ENCODE measurements at regions not wholly inside any gene's neighbourhood (a gene's known extent, or its start where the extent isn't known, plus 50 kb on each side); places are given as distances from the start of the nearest gene placed in this dataset.

DNA sequence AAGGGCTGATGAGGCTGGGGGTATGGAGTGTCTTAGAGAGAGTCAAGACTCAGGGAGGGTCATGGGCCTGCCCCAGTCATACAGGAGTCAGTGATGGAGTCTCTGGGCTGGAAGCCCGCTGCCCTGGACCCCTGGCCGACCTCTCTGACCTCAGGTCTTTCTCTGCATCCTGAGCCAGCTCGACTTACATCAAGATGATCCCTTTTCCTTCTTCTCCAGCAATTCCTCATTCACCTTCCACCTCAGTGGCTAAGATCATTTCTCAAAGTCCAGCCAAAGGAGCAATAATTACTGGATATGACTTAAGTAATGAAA lies 308.6 kb downstream of the MATN1 start:
- TF ChIP-seq, protein P1, sequence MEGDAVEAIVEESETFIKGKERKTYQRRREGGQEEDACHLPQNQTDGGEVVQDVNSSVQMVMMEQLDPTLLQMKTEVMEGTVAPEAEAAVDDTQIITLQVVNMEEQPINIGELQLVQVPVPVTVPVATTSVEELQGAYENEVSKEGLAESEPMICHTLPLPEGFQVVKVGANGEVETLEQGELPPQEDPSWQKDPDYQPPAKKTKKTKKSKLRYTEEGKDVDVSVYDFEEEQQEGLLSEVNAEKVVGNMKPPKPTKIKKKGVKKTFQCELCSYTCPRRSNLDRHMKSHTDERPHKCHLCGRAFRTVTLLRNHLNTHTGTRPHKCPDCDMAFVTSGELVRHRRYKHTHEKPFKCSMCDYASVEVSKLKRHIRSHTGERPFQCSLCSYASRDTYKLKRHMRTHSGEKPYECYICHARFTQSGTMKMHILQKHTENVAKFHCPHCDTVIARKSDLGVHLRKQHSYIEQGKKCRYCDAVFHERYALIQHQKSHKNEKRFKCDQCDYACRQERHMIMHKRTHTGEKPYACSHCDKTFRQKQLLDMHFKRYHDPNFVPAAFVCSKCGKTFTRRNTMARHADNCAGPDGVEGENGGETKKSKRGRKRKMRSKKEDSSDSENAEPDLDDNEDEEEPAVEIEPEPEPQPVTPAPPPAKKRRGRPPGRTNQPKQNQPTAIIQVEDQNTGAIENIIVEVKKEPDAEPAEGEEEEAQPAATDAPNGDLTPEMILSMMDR (IDR thresholded peaks at IDR 0.05; ENCODE audit: low read depth, low read length, missing control alignments), result no peak
- DNase-seq (ENCODE audit: low read depth), result no peak
- no peak overlapping the region for H3K4me3 ChIP-seq (ENCODE audit: low read depth, low read length)

DNA sequence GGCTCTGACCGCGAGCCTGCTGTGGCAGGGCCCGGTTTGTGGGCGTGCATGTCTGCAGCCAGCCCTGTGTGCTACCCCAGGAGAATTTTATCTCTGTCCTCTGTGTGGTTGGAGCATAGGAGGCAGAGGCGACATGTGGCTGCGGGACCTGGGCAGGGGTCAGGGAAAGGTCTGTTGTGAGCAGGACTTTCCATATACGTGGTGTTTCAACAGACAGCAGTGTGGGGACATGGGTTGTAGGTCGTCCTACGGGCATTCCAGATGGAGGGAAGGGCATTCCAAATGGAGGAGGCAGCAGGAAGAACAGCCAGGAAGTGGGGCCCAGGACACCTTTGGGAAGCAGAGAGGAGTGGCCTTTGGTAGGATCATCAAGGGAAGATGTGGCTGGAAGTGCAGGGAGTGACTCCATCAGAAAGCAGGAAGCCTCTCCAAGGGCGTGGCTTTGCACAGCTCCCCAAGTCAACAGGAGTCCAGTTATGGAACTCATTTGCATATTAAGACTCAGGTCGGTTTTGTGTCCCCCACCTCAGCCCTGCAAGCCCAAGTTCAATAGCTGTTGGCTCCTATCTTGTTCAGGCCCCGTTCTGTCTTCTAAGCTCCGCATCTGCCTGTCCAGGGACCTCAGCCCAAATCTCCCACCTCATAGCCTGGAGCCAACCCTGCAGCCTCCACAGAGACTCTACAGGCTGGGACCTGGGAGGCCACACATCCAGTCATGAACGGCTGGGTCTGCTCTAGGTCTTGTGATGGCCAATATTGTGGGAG lies 309.1 kb downstream of the MATN1 start:
- TF ChIP-seq, protein P1 (IDR thresholded peaks at IDR 0.05; ENCODE audit: low read depth, low read length, missing control alignments), result no peak
- DNase-seq (ENCODE audit: low read depth), result no peak

DNA sequence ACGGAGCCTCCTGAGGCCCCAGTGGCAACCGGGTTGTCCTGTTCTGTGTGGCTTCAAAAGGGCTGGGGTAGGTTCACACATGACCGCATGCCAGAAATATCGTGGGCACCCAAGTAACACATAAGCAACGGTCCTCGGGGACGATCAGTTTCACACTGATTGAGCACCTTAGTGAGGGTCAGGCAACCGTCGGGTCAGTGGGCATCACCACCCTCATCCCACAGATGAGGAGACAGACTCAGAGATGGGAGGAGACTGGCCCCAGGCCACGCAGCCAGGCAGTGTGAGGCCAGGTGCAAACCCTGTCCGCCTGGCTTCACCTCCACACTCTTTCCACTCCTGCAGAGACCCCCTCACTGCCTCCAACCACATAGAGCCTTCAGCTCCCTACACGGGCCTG lies 309.8 kb downstream of the MATN1 start:
- TF ChIP-seq, protein P1 (IDR thresholded peaks at IDR 0.05; ENCODE audit: low read depth, low read length, missing control alignments), result no peak
- H3K4me3 ChIP-seq (ENCODE audit: low read depth, low read length), result no peak overlapping the region
- no peak for DNase-seq (ENCODE audit: low read depth)

More for the DNA sequence above, 309.1 kb downstream of the MATN1 start:
- H3K4me3 ChIP-seq (ENCODE audit: low read depth, low read length), result no peak overlapping the region

DNA sequence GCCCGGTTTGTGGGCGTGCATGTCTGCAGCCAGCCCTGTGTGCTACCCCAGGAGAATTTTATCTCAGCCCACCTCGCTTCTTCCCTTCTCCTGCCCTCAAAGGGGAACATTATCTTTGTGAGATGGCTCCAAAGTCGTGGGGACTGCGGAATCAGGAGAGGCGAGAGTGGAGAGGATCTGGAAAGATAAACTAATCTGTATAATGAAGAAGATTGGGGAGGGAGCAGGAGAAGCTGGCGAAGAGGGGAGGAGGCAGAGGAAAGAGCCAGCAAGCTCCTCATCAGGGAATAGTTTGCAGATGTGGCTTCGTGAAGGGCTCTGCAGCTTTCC lies 310.3 kb downstream of the MATN1 start:
- TF ChIP-seq, protein P1 (IDR thresholded peaks at IDR 0.05; ENCODE audit: low read depth, low read length, missing control alignments), result no peak
- no peak overlapping the region for H3K4me3 ChIP-seq (ENCODE audit: low read depth, low read length)
- no peak for DNase-seq (ENCODE audit: low read depth)

DNA sequence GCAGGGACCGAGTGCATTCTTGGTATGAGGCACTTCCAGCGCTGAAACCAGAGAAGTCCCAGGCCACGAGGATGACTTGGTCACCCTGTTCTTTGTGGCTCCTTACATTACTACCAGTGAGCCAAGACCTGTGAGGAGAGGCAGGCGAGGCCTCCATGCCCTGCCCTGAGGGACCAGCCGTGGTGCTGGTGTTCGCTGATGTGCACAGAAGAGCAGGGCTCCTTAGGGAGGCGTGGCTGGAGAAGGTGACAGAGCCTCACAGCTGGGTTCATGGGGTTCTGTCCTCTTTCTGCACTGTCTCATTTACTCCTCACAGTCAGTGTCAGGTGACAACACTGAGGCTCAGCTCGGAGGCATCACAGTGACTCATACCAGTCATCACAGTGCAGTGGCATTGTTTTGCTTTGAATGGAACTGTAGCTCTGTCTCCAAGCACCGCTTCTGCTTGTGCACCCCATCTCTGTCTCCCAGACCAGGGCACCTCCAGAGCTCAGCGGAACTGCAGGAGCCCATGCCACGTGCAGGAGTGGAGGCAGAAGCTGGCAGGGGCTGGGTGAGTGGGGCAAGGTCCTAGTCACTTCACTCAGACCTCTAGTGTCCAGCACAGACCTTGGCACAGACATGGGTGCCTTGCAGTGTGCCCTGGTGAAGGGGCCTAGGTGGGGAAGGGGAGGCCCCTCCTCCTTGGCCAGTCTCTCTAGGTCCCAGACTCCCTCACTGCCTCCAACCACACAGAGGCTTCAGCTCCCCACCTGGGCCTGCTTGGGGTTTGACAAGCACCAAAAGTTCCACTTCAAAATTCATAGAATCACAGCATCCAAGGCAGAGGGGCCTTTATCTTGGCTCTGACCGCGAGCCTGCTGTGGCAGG lies 310.9 kb downstream of the MATN1 start:
- TF ChIP-seq, protein P1 (IDR thresholded peaks at IDR 0.05; ENCODE audit: low read depth, low read length, missing control alignments), result no peak
- no peak for DNase-seq (ENCODE audit: low read depth)
- H3K4me3 ChIP-seq (ENCODE audit: low read depth, low read length), result no peak overlapping the region

DNA sequence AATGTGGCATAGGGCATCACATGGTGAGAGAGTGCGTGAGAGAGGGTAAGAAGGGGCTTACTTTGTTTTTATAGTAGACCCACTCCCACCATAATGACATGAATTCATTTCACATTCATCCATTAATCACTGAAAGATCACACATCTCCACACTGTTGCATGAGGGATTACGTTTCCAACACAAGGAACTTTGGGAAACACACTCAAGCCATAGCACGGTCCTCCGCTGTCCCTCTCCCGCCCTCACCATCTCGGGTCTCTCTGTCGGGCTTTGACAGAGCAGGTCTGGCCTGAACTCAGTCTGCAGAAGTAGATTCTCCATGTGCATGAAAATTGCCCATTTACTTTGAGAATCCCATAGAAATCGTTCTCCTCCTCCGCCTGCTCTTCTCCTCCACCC lies 312.2 kb downstream of the MATN1 start:
- H3K4me3 ChIP-seq (ENCODE audit: low read depth, low read length), result no peak overlapping the region
- no peak for DNase-seq (ENCODE audit: low read depth)
- TF ChIP-seq, protein P1 (IDR thresholded peaks at IDR 0.05; ENCODE audit: low read depth, low read length, missing control alignments), result no peak
